HUES6 (cell line): ENCODE measurements at regions not wholly inside any gene's neighbourhood (a gene's known extent, or its start where the extent isn't known, plus 50 kb on each side); places are given as distances from the start of the nearest gene placed in this dataset.
"Not testable (repeated sequence)": the region's sequence is repeated elsewhere in the genome, so short reads cannot be mapped to it uniquely, and the experiment has no call there.

Source experiments
- H3K27ac ChIP-seq: 2 replicates; pipeline ENCODE4 v1.7.0; 2013; ENCODE audit warnings: low read depth, mild to moderate bottlenecking, low read length, inconsistent platforms
- H3K27me3 ChIP-seq: 2 replicates; pipeline ENCODE4 v1.6.1; 2013; ENCODE audit warnings: low read length; ENCODE audit not compliant: control insufficient read depth, insufficient read depth
- H3K36me3 ChIP-seq: 2 replicates; pipeline ENCODE4 v1.6.1; 2013; ENCODE audit warnings: low read length; ENCODE audit not compliant: control insufficient read depth, insufficient read depth
- H3K4me1 ChIP-seq: 2 replicates; pipeline ENCODE4 v1.6.1; 2013; ENCODE audit warnings: low read length; ENCODE audit not compliant: control insufficient read depth, insufficient read depth
- H3K4me3 ChIP-seq: 2 replicates; pipeline ENCODE4 v1.5.1; 2013; ENCODE audit warnings: low read depth, low read length
- H3K9ac ChIP-seq: one replicate; pipeline ENCODE4 v1.6.1; 2013; ENCODE audit warnings: mild to moderate bottlenecking, low read length
- H3K9me3 ChIP-seq: 2 replicates; pipeline ENCODE4 v1.6.1; 2013; ENCODE audit warnings: low read depth, low read length; ENCODE audit not compliant: control insufficient read depth, insufficient read depth

DNA sequence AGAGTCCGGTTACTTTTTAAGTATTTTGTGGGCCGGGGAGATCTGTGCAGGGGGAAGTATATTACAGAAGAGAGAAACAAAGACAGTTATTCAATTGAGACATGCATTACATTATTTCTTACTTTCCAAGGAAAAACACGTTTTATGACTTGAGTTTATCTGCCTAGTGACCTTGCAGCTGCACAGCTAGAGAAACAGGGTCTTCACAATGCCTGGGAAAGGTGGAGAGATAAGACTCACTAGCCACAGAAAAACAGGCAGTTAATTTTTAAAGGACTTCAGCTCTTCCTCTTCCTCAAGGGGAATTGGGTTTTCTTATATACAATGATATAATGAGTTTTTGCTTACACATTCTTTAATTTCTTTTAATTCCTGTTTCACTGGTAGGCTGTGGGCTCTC lies 121.8 kb downstream of the TBX19 start:
- not testable (repeated sequence) for H3K4me3 ChIP-seq, H3K9ac ChIP-seq, H3K27me3 ChIP-seq, H3K36me3 ChIP-seq, H3K9me3 ChIP-seq, H3K27ac ChIP-seq
- peaks cover 19% of the 10 kb centered on the region; the same call in 1 of the 2 replicates for H3K4me1 ChIP-seq

DNA sequence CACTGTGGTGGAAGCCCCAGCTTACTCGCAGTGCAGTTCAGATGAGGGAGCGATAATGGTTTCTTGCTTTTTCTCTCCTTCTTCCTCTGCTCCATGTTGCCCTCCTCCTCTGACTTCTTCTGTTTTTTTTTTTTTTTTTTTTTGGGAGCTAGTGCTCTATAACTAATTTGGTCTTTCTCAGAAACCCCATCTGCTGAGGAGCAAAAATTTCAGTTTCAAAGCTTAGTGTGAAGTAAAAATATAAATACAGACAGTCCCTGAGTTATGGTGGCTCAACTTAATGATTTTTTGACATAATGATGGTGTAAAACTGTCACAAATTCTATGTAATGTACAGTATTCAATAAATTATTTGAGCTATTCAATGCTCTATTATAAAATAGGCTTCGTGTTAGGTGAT lies 120.7 kb downstream of the TBX19 start:
- Histone ChIP-seq H3K27me3 (no peaks in the 10 kb centered on the region), H3K9ac (no peak overlapping the region), H3K4me1 (peaks cover 19% of the 10 kb centered on the region; the same call in 1 of the 2 replicates), H3K4me3 (no peak overlapping the region), H3K9me3 (no peaks in the 10 kb centered on the region), H3K36me3 (no peaks in the 10 kb centered on the region), H3K27ac (no peak overlapping the region)

DNA sequence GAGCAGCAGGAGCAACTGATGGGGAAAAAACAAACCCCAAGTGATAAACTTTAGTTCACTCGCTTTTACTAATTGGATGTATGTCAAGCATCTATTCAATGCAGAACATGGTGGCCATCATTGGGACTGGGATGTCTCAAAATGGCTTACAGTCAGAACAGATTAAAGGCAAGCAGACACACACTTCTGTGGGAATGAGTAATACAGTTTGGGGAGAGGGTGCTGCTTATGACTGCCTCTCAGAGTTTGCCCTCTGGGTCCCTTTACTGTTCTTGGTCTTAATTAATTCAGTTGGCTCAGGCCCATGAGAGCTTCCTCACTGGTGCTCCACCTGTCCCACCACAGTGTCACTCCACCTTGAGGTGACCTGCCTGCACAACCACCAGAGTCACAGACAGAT lies 119.5 kb downstream of the TBX19 start:
- no peak overlapping the region for H3K9ac ChIP-seq
- no peak overlapping the region for H3K27ac ChIP-seq
- no peaks in the 10 kb centered on the region for H3K9me3 ChIP-seq
- peaks cover 19% of the 10 kb centered on the region; the same call in 1 of the 2 replicates for H3K4me1 ChIP-seq
- no peak overlapping the region for H3K4me3 ChIP-seq
- H3K36me3 ChIP-seq, result no peaks in the 10 kb centered on the region
- no peaks in the 10 kb centered on the region for H3K27me3 ChIP-seq

DNA sequence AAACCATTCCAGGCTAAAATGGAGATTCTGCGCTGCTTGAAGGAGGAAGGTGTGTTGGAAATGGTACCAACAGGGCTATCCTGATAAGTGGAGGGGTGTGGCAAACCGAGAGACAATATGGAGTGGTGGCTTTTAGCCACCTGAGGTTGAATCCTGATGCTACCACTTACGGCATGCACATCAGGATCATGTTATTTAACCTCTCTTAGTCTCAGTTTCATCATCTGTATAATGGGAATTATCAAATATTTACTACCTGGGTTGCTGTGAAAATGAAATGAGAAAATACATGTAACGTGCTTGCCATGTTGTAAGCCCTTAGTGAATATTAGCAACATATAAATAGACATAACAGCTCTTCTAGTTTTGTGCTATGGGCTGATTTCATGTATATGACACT lies 117.1 kb downstream of the TBX19 start:
- Histone ChIP-seq H3K9ac (no peak overlapping the region), H3K4me3 (no peak overlapping the region), H3K36me3 (no peaks in the 10 kb centered on the region), H3K9me3 (no peaks in the 10 kb centered on the region), H3K27ac (no peak overlapping the region), H3K27me3 (no peaks in the 10 kb centered on the region), H3K4me1 (peaks cover 16% of the 10 kb centered on the region)

DNA sequence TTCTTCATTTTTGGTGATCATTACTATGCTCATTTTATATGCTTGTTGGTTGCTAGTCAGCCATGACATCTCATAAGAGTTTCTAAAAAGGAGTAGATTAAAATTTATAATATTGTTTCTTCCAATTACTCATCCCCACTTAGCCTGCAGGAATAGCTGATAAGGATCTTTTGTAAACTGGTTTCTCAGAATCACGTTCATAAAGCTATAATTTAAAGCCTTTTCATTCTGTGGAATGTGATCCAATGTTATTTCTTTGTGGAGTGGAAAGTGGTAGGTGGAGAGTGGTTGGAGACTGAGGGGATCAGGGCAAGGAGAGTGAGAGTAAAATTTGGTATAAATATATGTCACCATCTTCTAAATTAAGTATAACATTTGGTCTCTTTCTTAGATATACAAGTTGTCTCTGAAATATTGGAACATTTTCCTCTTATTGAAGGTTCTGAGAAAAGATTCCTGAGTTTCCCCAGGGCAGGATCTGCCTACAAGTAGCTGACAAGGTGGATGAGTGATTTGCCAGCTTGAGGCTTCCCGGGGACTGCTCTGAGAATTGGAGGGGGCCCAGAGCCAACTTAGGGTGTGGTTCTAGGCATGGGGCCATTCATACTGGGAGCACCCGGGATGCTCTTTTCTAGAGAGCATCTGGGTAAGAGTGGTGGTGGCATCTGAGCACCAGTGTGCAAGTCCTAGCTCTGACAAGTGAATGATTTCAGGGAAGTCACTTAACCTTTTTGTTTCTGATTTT lies 116.4 kb downstream of the TBX19 start:
- Histone ChIP-seq H3K9ac (no peak overlapping the region), H3K4me1 (peaks cover 19% of the 10 kb centered on the region), H3K36me3 (no peaks in the 10 kb centered on the region), H3K27me3 (no peaks in the 10 kb centered on the region), H3K9me3 (no peaks in the 10 kb centered on the region), H3K4me3 (no peak overlapping the region), H3K27ac (no peak overlapping the region)

DNA sequence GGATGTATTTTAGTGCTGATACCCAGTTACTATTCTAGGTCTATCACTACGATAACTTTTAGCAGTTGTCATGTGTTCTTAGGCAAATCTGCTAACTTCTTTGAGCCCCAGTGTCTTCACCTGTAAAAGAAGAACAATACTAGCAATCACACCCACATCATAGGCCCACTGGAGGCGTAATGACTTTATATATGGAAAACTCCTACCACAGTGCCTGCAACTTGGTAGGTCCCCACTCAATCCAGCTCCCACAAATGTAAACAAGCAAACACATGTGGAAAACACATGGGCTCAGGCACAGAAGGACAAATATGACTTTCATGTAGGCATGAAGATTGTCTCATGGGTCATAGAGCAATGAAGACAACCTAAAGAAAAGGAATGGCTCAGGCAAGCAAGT lies 115.8 kb downstream of the TBX19 start:
- Histone ChIP-seq H3K27ac (no peak overlapping the region), H3K4me1 (peaks cover 19% of the 10 kb centered on the region), H3K9ac (no peak overlapping the region)

DNA sequence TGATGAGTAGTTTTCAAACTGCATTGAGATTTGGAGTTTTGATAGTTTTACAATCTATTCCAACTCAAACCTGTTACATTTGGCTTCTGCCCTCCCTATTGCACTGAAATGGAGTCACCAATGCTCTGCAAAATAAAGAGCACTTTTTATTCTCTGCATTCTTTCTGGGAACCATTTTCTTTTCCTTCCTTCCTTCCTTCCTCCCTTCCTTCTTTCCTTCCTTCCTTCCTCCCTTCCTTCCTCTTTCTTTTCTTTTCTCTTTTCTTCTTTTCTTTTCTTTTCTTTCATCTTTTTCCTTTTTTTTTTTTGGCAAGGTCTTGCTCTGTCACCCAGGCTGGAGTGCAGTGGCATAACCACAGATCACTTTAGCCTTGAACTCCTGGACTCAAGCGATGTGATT lies 114.2 kb downstream of the TBX19 start:
- H3K4me1 ChIP-seq, result peaks cover 18% of the 10 kb centered on the region
- no peaks in the 10 kb centered on the region for H3K27me3 ChIP-seq
- H3K4me3 ChIP-seq, result no peak overlapping the region

More for the DNA sequence above, 115.8 kb downstream of the TBX19 start:
- Histone ChIP-seq H3K4me3 (no peak overlapping the region), H3K9me3 (no peaks in the 10 kb centered on the region), H3K36me3 (no peaks in the 10 kb centered on the region), H3K27me3 (no peaks in the 10 kb centered on the region)

DNA sequence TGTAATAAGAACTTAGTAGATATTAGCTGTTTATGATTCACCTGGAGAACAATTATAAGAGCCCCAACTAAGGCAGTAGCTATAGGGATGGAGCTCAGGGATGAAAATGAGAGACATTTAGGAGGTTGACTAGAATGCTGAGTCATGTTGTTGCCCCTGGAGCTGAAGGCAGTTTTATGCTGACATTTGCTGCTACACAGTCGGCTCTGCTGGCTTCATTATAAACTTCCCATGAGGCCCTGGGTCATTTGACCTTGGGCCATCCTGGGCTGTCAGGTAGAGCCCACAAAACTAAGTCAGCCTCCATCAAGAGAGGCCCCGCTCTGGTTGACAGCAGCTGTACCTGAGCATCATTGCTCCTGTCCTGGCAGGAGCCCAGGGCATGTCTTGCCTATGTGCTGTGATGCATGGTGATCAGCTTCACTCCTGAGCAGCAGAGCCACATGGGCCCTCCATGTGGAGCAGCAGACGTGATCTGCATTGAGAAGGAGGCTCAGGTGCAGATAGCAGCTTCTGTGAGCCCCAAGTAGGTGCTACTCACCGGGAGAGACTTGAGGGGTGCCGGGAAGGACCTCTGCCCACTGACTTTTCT lies 112.4 kb downstream of the TBX19 start:
- Histone ChIP-seq H3K36me3 (no peaks in the 10 kb centered on the region), H3K4me3 (no peak overlapping the region), H3K4me1 (peaks cover 13% of the 10 kb centered on the region), H3K9ac (no peak overlapping the region), H3K27ac (no peak overlapping the region), H3K27me3 (no peaks in the 10 kb centered on the region), H3K9me3 (no peaks in the 10 kb centered on the region; the same call in 1 of the 2 replicates)

More for the DNA sequence above, 114.2 kb downstream of the TBX19 start:
- H3K27ac ChIP-seq, result no peak overlapping the region
- no peak overlapping the region for H3K9ac ChIP-seq
- H3K9me3 ChIP-seq, result no peaks in the 10 kb centered on the region; the same call in 1 of the 2 replicates
- no peaks in the 10 kb centered on the region for H3K36me3 ChIP-seq

DNA sequence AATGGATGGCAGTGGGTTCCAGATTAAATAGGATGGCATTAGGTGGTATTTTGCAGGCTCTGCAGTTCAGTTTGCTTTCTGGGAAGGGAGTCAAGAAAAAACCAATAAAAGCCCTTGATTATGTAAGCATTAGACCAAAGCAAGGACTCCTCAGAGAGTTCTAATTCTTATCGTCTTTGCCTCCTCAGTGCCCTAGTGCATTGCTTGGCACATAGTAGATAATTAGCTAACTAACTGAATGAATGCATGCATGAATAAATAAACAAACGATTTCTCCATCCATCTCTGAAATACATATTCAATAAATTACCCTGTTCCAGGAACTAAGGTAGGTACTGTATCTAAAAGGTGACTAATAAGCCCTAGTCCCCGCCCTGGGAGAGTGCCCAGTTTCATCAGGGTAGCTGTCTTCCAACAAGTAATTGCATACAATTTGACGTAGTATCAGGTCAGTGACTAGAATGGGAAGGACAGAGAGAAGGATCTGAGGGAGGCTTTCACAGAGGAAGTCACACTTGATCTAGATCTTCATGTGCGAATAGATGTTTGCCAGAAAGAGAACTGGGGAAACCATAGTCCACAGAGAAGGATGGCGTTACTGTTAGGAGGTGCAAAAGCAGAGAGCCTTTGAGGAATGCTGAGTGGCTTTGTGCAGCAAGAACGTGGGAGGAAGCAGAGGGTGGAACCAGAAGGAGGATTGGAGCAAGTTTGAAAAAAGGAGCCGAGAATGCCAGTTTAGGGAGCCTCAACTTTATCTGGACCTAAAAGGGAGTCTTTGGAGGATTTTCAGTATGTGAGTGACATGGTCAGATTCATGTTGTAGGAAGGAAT lies 111.4 kb downstream of the TBX19 start:
- Histone ChIP-seq H3K4me3 (no peak overlapping the region), H3K9ac (no peak overlapping the region), H3K9me3 (no peaks in the 10 kb centered on the region; the same call in 1 of the 2 replicates), H3K4me1 (peaks cover 23% of the 10 kb centered on the region), H3K36me3 (no peaks in the 10 kb centered on the region), H3K27me3 (no peaks in the 10 kb centered on the region), H3K27ac (no peak overlapping the region)

DNA sequence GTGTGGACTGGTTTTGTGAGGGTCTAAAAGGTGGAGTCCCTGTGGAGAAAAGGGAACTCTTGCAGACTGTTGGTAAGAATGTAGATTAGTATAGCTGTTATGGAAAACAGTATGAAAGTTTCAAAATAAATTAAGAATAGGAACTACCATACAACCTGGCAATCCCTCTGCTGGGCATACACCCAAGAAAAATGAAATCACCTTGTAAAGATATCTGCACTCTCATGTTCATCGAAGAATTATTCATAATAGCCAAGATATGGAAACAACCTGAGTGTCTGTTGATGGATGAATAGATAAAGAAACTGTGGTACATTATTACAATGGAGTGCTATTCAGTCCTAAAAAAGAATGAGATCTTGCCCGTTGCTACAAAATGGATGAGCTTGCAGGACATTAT lies 109.6 kb downstream of the TBX19 start:
- Histone ChIP-seq H3K4me3 (no peak overlapping the region), H3K4me1 (peaks cover 30% of the 10 kb centered on the region), H3K9me3 (no peaks in the 10 kb centered on the region; the same call in 1 of the 2 replicates), H3K36me3 (no peaks in the 10 kb centered on the region), H3K27me3 (peaks cover 4% of the 10 kb centered on the region; the same call in 1 of the 2 replicates), H3K9ac (no peak overlapping the region), H3K27ac (no peak overlapping the region)
